Lower leg skin (tissue), 3 donors: ENCODE measurements at regions not wholly inside any gene's neighbourhood (a gene's known extent, or its start where the extent isn't known, plus 50 kb on each side); places are given as distances from the start of the nearest gene placed in this dataset.

Experiments used
- POLR2A ChIP-seq, 2 donors: fragments of 450-650 bp; IDR thresholded peaks; one replicate each; pipeline ENCODE4 v1.6.1; 2016 to 2017; ENCODE audit warnings: antibody characterized with exemption in 2 of 2, mild to moderate bottlenecking in 1 of 2, moderate library complexity in 1 of 2
- TF ChIP-seq, protein P1 (sequence below), 3 donors: fragments of 450-650 bp; IDR thresholded peaks; one replicate each; pipeline ENCODE4 v1.5.1; 2016; ENCODE audit warnings: antibody characterized with exemption in 3 of 3, mild to moderate bottlenecking in 3 of 3, moderate library complexity in 2 of 3

DNA sequence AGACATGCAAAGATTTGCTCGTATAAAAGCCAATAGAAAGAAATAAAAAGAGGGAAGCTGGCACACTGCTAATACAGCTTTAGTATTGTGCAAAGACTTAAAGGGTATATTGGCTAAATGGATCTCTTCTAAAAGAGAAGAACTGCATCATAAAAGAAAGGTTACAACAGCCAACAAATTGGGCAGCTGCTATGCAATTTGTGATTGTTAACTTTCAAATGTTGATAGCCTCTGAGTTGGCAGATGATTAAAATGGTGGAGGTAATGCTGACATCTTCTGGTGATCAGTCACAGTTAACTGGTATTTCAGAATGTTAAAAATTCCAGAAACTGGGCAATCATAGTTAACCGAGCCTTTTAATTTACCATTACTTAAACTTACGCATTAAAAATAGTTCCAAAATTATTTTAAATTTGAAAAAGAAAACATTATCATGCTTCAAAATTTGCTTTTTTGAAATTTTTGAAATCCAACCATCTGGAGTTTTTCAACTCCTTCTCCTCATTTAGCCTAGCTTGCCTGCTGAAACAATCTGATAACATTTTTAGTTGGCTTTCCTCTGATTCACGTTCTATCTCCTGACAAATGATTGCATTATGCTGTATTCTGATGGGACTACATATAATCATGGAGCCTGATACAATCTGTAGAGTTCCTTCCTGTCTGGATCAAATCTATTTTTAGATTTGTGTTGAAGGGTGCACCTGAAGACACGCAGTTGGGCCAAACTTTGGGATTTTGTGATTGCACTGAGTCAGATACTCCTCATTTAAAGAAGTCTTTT is 144.0 kb upstream of the PDZRN3 start:
- TF ChIP-seq, protein P1, sequence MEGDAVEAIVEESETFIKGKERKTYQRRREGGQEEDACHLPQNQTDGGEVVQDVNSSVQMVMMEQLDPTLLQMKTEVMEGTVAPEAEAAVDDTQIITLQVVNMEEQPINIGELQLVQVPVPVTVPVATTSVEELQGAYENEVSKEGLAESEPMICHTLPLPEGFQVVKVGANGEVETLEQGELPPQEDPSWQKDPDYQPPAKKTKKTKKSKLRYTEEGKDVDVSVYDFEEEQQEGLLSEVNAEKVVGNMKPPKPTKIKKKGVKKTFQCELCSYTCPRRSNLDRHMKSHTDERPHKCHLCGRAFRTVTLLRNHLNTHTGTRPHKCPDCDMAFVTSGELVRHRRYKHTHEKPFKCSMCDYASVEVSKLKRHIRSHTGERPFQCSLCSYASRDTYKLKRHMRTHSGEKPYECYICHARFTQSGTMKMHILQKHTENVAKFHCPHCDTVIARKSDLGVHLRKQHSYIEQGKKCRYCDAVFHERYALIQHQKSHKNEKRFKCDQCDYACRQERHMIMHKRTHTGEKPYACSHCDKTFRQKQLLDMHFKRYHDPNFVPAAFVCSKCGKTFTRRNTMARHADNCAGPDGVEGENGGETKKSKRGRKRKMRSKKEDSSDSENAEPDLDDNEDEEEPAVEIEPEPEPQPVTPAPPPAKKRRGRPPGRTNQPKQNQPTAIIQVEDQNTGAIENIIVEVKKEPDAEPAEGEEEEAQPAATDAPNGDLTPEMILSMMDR (IDR thresholded peaks at IDR 0.05): no peak
- no peak for TF ChIP-seq POLR2A (IDR thresholded peaks at IDR 0.05)
